ENCODE measurements at regions not wholly inside any gene's neighbourhood (a gene's known extent, or its start where the extent isn't known, plus 50 kb on each side); places are given as distances from the start of the nearest gene placed in this dataset.

- Histone ChIP-seq H3K36me3 (ENCODE audit: control insufficient read depth in 1 of 2, insufficient read depth in 2 of 2, low read length in 2 of 2) (no peaks in the 10 kb centered on the region), H2AK5ac (ENCODE audit: low read length) (no peak overlapping the region), H3K4me2 (ENCODE audit: low read length) (no peak overlapping the region), H3K27me3 (ENCODE audit: insufficient read depth, low read length) (no peaks in the 10 kb centered on the region), H3K9ac (ENCODE audit: low read length) (no peak overlapping the region), H4K91ac (ENCODE audit: low read depth, low read length) (no peak overlapping the region), H3K14ac (ENCODE audit: low read length) (no peak overlapping the region), H3K23ac (ENCODE audit: low read length) (no peak overlapping the region), H4K8ac (ENCODE audit: low read depth, low read length) (no peak overlapping the region), H3K4me1 (ENCODE audit: control insufficient read depth in 1 of 2, insufficient read depth in 2 of 2, low read length in 2 of 2) (peaks cover 2% of the 10 kb centered on the region in 2 experiments), H2BK12ac (ENCODE audit: low read length) (no peak overlapping the region), H3K79me1 (ENCODE audit: low read length) (no peaks in the 10 kb centered on the region), H3K79me2 (ENCODE audit: control insufficient read depth, insufficient read depth, low read length, poor library complexity) (no peaks in the 10 kb centered on the region), H4K12ac (ENCODE audit: low read depth, low read length) (no peak overlapping the region), H2BK120ac (ENCODE audit: insufficient read depth, low read length, poor library complexity) (no peak overlapping the region), H3K18ac (ENCODE audit: low read length) (no peak overlapping the region), H3K9me3 (ENCODE audit: insufficient read depth, low read depth, low read length) (no peaks in the 10 kb centered on the region), H2AFZ (ENCODE audit: insufficient read depth, low read length, poor library complexity) (no peak overlapping the region), H2BK5ac (ENCODE audit: low read depth, low read length, poor library complexity) (no peak overlapping the region), H3K4me3 (ENCODE audit: low read depth, low read length) (no peak overlapping the region), H3K27ac (ENCODE audit: low read depth, low read length) (no peak overlapping the region), H3K4ac (ENCODE audit: low read depth, low read length) (no peak overlapping the region)
- WGBS (ENCODE audit: extremely low coverage, insufficient coverage, insufficient read length): no CpG with 5 or more reads among the region's 1 CpG
- no peak for DNase-seq
Observed at GRCh38 chr1:208607616-208608015, 363.4 kb upstream of the PLXNA2 start.

- no peak overlapping the region for H3K4me3 ChIP-seq (ENCODE audit: low read depth, low read length)
- H3K14ac ChIP-seq (ENCODE audit: low read length): no peak overlapping the region
- no peak overlapping the region for H3K23ac ChIP-seq (ENCODE audit: low read length)
- no peak overlapping the region for H4K8ac ChIP-seq (ENCODE audit: low read depth, low read length)
- H3K27me3 ChIP-seq (ENCODE audit: insufficient read depth, low read length): no peaks in the 10 kb centered on the region
- no peak overlapping the region for H3K27ac ChIP-seq (ENCODE audit: low read depth, low read length)
- no peak overlapping the region for H2AFZ ChIP-seq (ENCODE audit: insufficient read depth, low read length, poor library complexity)
- no peak overlapping the region for H4K12ac ChIP-seq (ENCODE audit: low read depth, low read length)
- H2BK12ac ChIP-seq (ENCODE audit: low read length): no peak overlapping the region
- H4K91ac ChIP-seq (ENCODE audit: low read depth, low read length): no peak overlapping the region
- H2BK5ac ChIP-seq (ENCODE audit: low read depth, low read length, poor library complexity): no peak overlapping the region
- no peaks in the 10 kb centered on the region for H3K36me3 ChIP-seq (ENCODE audit: control insufficient read depth in 1 of 2, insufficient read depth in 2 of 2, low read length in 2 of 2)
- no peak overlapping the region for H3K4ac ChIP-seq (ENCODE audit: low read depth, low read length)
- H3K18ac ChIP-seq (ENCODE audit: low read length): no peak overlapping the region
- no peak for DNase-seq
- H3K9me3 ChIP-seq (ENCODE audit: insufficient read depth, low read depth, low read length): no peaks in the 10 kb centered on the region
- H3K4me2 ChIP-seq (ENCODE audit: low read length): no peak overlapping the region
- no peak overlapping the region for H2AK5ac ChIP-seq (ENCODE audit: low read length)
- H3K79me2 ChIP-seq (ENCODE audit: control insufficient read depth, insufficient read depth, low read length, poor library complexity): no peaks in the 10 kb centered on the region
- H3K79me1 ChIP-seq (ENCODE audit: low read length): no peaks in the 10 kb centered on the region
- no peaks in the 10 kb centered on the region for H3K4me1 ChIP-seq (ENCODE audit: control insufficient read depth in 1 of 2, insufficient read depth in 2 of 2, low read length in 2 of 2)
- no CpG with 5 or more reads among the region's 2 CpGs for WGBS (ENCODE audit: extremely low coverage, insufficient coverage, insufficient read length)
- no peak overlapping the region for H3K9ac ChIP-seq (ENCODE audit: low read length)
- no peak overlapping the region for H2BK120ac ChIP-seq (ENCODE audit: insufficient read depth, low read length, poor library complexity)
Observed at GRCh38 chr1:208614610-208615009, 370.4 kb upstream of the PLXNA2 start.

GRCh38 chr1:208615371-208615770 lies 371.2 kb upstream of the PLXNA2 start:
- Histone ChIP-seq H3K9ac (ENCODE audit: low read length) (no peak overlapping the region), H4K91ac (ENCODE audit: low read depth, low read length) (no peak overlapping the region), H2BK120ac (ENCODE audit: insufficient read depth, low read length, poor library complexity) (no peak overlapping the region), H3K14ac (ENCODE audit: low read length) (no peak overlapping the region), H4K12ac (ENCODE audit: low read depth, low read length) (no peak overlapping the region), H3K4ac (ENCODE audit: low read depth, low read length) (no peak overlapping the region), H3K27me3 (ENCODE audit: insufficient read depth, low read length) (no peaks in the 10 kb centered on the region), H2AK5ac (ENCODE audit: low read length) (no peak overlapping the region), H2AFZ (ENCODE audit: insufficient read depth, low read length, poor library complexity) (no peak overlapping the region), H3K9me3 (ENCODE audit: insufficient read depth, low read depth, low read length) (no peaks in the 10 kb centered on the region), H4K8ac (ENCODE audit: low read depth, low read length) (no peak overlapping the region), H3K4me2 (ENCODE audit: low read length) (no peak overlapping the region), H2BK12ac (ENCODE audit: low read length) (no peak overlapping the region), H3K36me3 (ENCODE audit: control insufficient read depth in 1 of 2, insufficient read depth in 2 of 2, low read length in 2 of 2) (no peaks in the 10 kb centered on the region), H3K4me3 (ENCODE audit: low read depth, low read length) (no peak overlapping the region), H2BK5ac (ENCODE audit: low read depth, low read length, poor library complexity) (no peak overlapping the region), H3K23ac (ENCODE audit: low read length) (no peak overlapping the region), H3K4me1 (ENCODE audit: control insufficient read depth in 1 of 2, insufficient read depth in 2 of 2, low read length in 2 of 2) (no peaks in the 10 kb centered on the region), H3K18ac (ENCODE audit: low read length) (no peak overlapping the region), H3K79me2 (ENCODE audit: control insufficient read depth, insufficient read depth, low read length, poor library complexity) (no peaks in the 10 kb centered on the region), H3K27ac (ENCODE audit: low read depth, low read length) (no peak overlapping the region), H3K79me1 (ENCODE audit: low read length) (no peaks in the 10 kb centered on the region)
- peak in 1 of 2 donors; percentile 57 for DNase-seq

GRCh38 chr1:208616776-208617175 lies 372.6 kb upstream of the PLXNA2 start:
- Histone ChIP-seq H3K23ac (ENCODE audit: low read length) (no peak overlapping the region), H3K4me1 (ENCODE audit: control insufficient read depth in 1 of 2, insufficient read depth in 2 of 2, low read length in 2 of 2) (no peaks in the 10 kb centered on the region), H4K12ac (ENCODE audit: low read depth, low read length) (no peak overlapping the region), H3K4me2 (ENCODE audit: low read length) (no peak overlapping the region), H2BK12ac (ENCODE audit: low read length) (no peak overlapping the region), H2BK120ac (ENCODE audit: insufficient read depth, low read length, poor library complexity) (no peak overlapping the region), H3K27ac (ENCODE audit: low read depth, low read length) (no peak overlapping the region), H2BK5ac (ENCODE audit: low read depth, low read length, poor library complexity) (no peak overlapping the region), H3K79me2 (ENCODE audit: control insufficient read depth, insufficient read depth, low read length, poor library complexity) (no peaks in the 10 kb centered on the region), H3K79me1 (ENCODE audit: low read length) (no peaks in the 10 kb centered on the region), H3K9ac (ENCODE audit: low read length) (no peak overlapping the region), H4K91ac (ENCODE audit: low read depth, low read length) (no peak overlapping the region), H3K18ac (ENCODE audit: low read length) (no peak overlapping the region), H3K14ac (ENCODE audit: low read length) (no peak overlapping the region), H3K36me3 (ENCODE audit: control insufficient read depth in 1 of 2, insufficient read depth in 2 of 2, low read length in 2 of 2) (no peaks in the 10 kb centered on the region), H3K4me3 (ENCODE audit: low read depth, low read length) (no peak overlapping the region), H4K8ac (ENCODE audit: low read depth, low read length) (no peak overlapping the region), H3K27me3 (ENCODE audit: insufficient read depth, low read length) (no peaks in the 10 kb centered on the region), H2AK5ac (ENCODE audit: low read length) (no peak overlapping the region), H2AFZ (ENCODE audit: insufficient read depth, low read length, poor library complexity) (no peak overlapping the region), H3K4ac (ENCODE audit: low read depth, low read length) (no peak overlapping the region), H3K9me3 (ENCODE audit: insufficient read depth, low read depth, low read length) (no peaks in the 10 kb centered on the region)
- no peak for DNase-seq
- WGBS (ENCODE audit: extremely low coverage, insufficient coverage, insufficient read length): no CpG with 5 or more reads among the region's 3 CpGs
